SIG-M5 treated with dmso at 0.1 percent for 504 hours (cell line): ENCODE measurements at regions not wholly inside any gene's neighbourhood (a gene's known extent, or its start where the extent isn't known, plus 50 kb on each side); places are given as distances from the start of the nearest gene placed in this dataset.
"Not testable (repeated sequence)": the region's sequence is repeated elsewhere in the genome, so short reads cannot be mapped to it uniquely, and the experiment has no call there.

ENCODE experiments used
- DNase-seq: peaks from one replicate; lab custom pipeline; 2025; ENCODE audit not compliant: unreplicated experiment; lab: John Stamatoyannopoulos, UW

DNA sequence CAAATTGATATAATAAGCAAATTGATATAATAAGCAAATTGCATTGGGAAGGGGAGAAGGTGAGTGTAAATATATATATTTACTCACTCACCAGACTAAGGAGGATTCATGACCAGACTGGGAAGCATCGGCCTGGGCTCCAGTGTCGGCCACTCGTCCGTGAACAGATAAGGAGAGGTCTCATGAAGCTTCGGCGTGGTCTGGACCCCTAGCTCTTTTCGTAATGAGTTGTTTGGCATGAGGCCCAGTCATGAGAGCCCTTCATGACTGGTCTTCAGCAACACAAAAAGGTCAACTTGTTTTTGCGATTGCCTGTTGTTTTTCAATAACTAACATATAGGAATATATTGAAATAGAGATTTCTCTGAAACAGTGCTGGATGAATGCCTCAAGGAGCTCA lies 222.9 kb upstream of the KCNK2 start:
- no peak for DNase-seq

DNA sequence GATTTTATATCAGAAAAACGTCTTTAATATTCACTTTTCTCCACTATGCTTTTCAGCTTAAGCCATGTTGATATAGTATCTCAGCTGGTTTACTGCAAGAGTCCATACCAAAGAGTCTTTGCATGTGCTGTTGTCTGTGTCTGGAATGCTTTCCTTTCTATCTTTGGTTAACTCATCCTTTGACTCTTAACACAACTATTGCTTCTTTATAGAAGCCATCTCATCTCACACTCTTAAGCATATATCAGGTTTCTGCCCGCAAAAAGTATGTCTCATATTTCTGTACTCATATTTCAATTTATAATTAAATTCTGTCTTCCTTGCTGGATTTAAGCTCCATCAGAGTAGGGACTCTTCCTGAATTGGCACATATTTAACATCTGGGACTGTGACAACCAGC lies 220.9 kb upstream of the KCNK2 start:
- no peak for DNase-seq

DNA sequence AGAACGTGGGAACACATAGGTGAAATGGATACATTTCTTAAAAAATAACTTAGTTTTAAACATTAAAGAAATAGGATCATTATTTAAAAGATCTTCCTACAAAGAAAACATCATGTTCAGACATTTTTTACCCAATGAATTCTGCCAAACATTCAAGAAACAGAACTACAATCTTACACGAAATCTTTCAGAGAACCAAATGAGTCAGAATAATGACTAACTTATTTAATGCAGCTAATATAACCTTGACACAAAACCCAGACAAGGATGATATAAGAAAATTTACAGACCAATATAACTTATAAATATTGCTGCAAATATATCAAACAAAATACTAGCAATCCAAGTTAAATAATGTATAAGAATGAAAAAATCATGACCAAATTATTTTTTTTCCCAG lies 220.1 kb upstream of the KCNK2 start:
- DNase-seq: no peak

DNA sequence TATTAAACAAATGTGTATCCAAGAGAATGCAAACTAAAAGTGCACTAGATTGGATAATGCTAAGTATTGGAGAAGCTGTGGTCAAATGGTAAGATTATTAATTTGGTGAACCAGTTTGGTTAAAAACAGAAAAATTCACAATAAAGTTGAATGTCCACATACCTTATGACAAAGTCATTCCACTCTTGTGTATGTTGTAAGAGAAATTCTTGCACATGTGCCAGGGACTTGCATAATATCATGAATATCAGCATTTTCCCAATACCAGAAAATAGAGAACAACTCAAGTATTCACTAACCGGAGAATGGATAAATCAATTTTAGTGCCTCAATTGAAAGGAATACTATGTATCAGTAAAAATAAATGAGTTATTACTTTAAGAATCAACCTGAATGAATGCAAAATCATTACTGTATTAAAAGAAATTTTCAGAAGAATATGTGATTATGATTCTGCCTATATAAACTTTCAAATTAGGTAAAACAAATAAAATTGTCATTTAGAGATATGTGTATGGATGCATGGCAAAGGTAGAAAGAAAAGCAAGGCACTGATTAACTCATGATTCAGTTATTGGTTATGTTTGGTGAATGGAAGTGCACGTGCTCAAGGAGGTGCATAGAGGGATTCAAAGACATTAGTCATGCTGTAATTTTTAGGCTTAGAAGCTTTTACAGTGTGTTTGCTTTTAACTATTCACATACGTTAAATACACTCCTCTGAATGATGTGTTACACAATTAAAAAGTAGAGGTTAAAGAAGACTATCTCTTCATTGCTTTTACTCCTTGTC lies 217.4 kb upstream of the KCNK2 start:
- no peak for DNase-seq

GRCh38 chr1:214870426-214870825 lies 212.1 kb upstream of the KCNK2 start:
- not testable (repeated sequence) for DNase-seq

DNA sequence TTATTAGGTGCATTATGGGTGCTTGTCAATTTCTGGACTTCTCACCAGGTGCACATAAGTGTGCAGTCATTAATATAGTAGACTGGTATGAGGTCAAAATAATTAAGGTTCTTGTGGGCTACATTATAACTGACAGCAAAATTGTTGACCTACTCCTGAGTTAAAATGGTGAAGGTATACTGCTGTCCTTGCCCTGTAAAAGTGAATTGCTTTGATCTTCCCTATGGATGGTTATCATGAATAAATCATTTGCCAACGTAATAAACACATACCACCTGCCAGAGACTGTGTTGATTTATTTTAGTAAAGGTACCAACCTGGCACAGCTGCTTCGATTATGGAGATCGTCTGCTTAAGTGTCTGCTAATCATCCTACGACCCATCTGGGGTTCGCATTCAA lies 201.6 kb upstream of the KCNK2 start:
- DNase-seq: no peak

GRCh38 chr1:214882616-214883015 lies 199.9 kb upstream of the KCNK2 start:
- no peak for DNase-seq

GRCh38 chr1:214895011-214895600 lies 187.4 kb upstream of the KCNK2 start:
- no peak for DNase-seq

DNA sequence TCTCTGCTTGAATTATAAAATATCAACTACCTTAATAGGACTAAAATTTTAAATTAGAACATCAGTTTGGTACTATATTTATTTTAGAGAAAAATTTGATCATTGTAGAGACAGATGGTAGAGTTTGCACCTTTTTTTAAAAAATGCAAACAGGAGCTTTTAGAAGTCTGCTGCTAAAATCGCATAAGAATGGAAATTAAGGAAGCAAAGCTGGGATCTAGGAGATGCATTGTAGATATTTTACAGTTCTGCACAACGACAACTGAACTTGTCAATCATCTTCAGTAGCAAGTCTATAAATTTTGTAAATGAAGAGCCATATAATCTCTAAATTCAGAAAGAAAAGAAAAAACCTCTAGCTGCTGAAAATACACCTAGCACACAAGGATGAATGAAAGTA lies 185.6 kb upstream of the KCNK2 start:
- no peak for DNase-seq

GRCh38 chr1:214897581-214897980 lies 185.0 kb upstream of the KCNK2 start:
- DNase-seq: no peak

DNA sequence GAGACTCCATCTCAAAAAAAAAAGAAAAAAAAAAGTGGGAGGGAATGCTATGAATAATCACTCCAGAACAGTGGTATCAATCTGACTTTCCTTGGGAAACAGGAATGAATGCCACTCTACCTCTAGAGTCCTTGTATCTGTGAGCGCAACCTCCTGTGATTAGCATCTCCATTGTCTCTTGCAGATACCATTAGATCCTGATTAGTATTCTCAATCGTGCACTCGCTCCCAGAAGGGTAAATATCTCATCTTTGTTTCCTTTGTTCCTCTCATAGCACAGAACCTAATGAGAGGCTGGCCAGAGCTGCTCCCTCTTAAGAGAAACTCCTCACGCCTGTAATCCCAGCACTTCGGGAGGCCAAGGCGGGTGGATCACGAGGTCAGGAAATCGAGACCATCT lies 184.4 kb upstream of the KCNK2 start:
- DNase-seq: no peak

- no peak for DNase-seq
Observed at GRCh38 chr1:214898718-214899117, 183.8 kb upstream of the KCNK2 start.

DNA sequence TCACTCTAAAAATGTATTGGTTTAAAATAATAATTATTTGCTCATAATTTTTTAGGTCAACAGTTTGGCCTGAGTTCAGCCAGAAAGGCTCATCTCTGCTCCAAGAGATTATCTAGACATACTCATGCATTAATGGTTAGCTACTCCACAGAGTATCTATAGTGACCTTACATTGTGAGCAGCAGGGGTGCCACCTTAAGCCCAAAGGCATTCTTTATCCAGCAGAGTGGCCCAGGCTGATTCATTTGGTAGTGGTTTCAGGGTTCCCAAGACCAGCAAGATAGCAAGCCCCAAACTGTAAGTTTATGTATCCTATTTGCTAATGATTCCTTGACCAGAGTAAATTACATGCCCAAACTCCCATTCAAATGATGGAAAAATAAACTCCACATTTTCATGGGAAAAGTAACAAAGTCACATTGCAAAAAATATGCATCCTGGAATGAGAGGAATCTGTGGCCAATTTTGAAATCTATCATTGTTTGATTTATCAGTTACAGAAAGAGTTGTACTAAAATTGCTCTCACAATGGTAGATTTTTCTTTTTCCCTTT lies 182.6 kb upstream of the KCNK2 start:
- no peak for DNase-seq

DNA sequence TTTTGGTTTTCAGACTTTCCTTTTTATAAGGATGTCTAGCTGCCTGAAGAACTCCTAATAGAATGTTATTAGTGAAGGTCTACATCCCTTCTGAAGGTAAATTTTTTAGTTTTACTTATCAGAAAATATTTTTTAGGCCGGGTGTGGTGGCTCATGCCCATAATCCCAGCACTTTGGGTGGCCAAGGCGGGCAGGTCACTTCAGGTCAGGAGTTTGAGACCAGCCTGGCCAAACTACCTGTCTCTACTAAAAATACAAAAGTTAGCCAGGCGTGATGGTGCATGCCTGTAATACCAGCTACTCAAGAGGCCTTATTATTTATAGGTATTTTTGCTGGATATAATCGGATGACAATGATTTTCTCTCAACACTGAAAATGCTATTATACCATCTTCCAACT lies 181.9 kb upstream of the KCNK2 start:
- DNase-seq: no peak

DNA sequence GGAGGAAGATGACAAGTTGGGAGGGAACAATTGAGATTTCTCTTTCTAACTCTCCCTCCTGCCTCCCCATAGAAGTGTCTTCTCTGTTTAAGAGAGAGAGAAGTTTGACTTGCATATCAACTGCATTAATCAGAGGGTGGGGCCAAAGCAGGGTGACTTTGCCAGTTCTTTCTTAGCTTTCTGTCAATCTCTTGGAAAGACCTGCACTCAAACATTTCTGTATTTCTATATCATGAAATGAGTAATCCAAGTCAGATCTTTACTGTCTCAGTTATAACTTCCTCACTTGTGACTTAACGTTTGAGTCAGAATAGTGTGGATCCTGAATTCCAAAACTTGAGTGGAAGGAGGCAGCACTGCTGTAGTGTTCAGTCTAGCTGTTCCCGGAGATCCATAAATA lies 180.8 kb upstream of the KCNK2 start:
- DNase-seq: no peak

- no peak for DNase-seq
Observed at GRCh38 chr1:214902636-214903320, 179.8 kb upstream of the KCNK2 start.

DNA sequence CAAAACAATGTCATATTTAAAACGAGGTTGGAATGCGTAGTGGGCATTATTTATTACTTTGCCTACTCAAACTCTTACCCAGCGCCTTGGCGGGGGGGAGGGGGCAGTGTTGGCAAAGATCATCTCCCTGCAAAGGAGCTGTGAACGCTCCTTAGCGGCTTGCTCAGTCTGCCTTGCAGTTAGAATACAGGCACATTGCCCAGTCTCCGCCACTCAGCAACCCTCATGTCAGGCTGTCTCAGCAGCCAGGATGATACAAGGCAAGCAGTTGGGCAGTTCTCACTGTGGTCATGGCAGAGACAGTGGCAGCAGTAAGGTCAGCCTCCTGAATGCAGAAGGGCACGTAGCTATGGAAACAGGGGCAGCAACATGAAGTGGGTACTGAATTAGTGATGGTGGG lies 170.4 kb upstream of the KCNK2 start:
- DNase-seq: no peak

- DNase-seq: no peak
Observed at GRCh38 chr1:214913966-214914365, 168.6 kb upstream of the KCNK2 start.

- DNase-seq: no peak
Observed at GRCh38 chr1:214917081-214917635, 165.4 kb upstream of the KCNK2 start.

- no peak for DNase-seq
Observed at GRCh38 chr1:214918745-214919144, 163.8 kb upstream of the KCNK2 start.

DNA sequence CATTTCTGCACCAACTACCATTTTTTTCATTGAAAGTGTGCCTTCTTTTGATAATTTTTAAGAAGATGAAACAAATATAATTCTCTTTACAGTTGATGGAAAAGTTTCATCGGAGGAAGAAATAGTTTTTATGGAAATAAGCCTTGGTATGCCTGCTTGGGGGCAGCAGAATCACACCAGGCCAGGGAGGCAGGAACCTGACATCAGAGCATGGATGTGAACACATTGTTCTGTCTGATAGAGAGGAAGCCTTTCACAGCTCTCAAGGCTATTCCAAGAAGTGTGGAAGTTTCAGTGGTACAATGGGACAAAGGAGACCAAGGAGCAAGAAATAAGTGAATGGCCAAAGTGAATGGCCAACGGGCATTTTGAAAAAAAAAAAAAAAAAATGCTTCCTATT lies 162.2 kb upstream of the KCNK2 start:
- DNase-seq: no peak
